C1 segment of cervical spinal cord (tissue), 14 donors: ENCODE measurements at regions not wholly inside any gene's neighbourhood (a gene's known extent, or its start where the extent isn't known, plus 50 kb on each side); places are given as distances from the start of the nearest gene placed in this dataset.
"Not testable (repeated sequence)": the region's sequence is repeated elsewhere in the genome, so short reads cannot be mapped to it uniquely, and the experiment has no call there.

Experiments
- DNase-seq, 14 donors: peaks; one replicate each; lab custom pipeline; 2025; lab: John Stamatoyannopoulos, UW

DNA sequence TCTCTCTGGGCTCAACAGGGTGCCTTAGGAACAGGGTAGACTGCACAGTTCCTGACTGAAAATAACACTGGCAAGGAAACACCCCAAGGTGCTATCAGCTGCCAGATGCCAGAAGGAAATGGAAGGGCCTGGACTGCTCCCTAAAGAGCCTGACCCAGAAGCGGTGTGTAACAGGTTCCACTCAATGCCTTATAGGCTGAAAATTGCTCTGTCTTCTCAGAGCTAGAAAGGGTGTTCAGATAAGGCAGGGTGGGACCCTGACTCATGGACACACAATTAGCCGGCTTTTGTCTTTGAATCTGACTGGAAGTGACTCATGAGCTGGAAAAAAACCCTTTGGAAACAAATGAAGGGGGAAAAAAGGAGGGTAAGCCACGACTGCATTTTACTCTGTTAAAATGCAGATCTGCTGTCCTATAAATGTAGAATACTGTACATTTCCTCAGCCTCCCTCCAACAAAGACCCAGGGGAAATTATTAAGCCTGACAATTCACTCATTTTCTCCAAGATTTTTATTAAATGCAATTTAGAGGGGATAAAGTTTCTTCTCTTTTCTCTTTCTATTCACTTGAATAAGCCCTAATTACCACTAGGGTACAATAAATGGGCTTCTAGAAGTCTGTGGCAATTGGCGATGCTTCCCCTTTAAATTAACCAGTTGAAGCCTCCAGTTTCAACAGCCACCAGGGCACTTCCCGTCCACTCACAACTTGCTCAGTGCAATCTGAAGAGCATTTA lies 160.2 kb upstream of the TBL1XR1 start:
- peak in 3 of 14 donors; percentile 40 to 73 (median 40) for DNase-seq

GRCh38 chr3:177358091-177358976 lies 161.1 kb upstream of the TBL1XR1 start:
- DNase-seq, result peak in 13 of 14 donors; percentile 14 to 80 (median 61)

GRCh38 chr3:177358977-177359592 lies 161.8 kb upstream of the TBL1XR1 start:
- peak in 5 of 14 donors; percentile 52 to 70 (median 63) for DNase-seq

GRCh38 chr3:177359593-177360357 lies 162.5 kb upstream of the TBL1XR1 start:
- peak; percentile 69 to 98 (median 93) for DNase-seq

- peak in 8 of 14 donors; percentile 22 to 52 (median 30) for DNase-seq
These were observed 164.0 kb upstream of the TBL1XR1 start for GRCh38 chr3:177361081-177361938.

DNA sequence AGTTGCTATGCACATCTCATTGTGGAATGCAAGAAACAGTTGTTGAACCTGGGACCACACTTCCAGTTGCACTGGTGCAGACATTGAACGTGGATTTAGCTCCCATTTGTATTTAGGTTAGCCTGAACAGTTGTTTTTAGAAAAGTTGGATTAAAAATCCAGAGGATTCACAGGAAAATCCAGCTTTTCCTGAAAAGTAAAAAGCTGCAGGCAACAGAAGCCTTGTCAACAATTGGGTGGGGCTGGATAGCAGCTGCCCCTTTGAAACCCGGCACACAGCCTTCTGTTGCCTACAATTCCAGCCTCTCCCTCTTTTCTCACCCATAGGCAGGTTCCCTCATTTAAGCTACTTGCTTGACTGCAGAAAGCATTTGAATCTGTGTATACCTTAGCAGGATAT lies 165.3 kb upstream of the TBL1XR1 start:
- DNase-seq, result peak in 1 of 14 donors; percentile 9

DNA sequence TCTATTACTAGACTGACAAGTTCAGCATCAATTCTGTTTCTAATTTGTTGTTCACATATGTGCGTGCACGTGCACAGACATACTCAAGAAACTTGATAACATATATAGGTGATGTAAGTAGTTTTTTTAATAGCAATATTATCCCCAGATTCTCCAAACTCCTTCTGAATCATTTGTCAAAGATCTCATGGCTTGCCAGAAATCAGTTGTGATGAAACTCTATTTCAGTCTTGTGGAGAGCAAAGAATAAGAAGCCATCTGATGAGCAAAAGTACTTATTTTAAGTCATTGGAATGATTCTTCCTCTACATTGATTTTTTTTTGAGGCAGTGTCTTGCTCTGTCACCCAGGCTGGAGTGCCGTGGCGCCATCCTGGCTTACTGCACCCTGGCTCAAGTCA lies 167.0 kb upstream of the TBL1XR1 start:
- no peak for DNase-seq

GRCh38 chr3:177365294-177365693 lies 168.0 kb upstream of the TBL1XR1 start:
- DNase-seq, result not testable (repeated sequence)

DNA sequence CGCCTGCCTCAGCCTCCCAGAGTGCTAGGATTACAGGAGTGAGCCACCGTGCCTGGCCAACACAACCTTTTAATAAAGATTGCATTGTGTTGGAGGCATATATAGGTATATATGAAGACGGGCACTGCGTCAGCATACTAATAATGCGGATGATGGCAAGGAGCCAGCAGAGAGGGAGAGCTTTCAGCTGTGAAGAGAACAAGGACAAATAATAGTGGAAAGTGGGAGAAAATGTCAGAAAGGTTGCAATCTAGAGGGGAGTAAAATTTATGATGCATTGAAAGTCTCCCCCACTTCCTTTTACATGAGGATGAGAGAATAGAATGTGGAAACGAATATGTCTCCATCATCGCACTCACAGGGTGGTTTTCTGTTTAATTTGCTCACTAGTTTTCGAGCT lies 170.5 kb upstream of the TBL1XR1 start:
- DNase-seq, result no peak

GRCh38 chr3:177370246-177370822 lies 173.1 kb upstream of the TBL1XR1 start:
- DNase-seq, result no peak

GRCh38 chr3:177371146-177371545 lies 173.9 kb upstream of the TBL1XR1 start:
- no peak for DNase-seq

GRCh38 chr3:177371888-177372287 lies 174.6 kb upstream of the TBL1XR1 start:
- no peak for DNase-seq

DNA sequence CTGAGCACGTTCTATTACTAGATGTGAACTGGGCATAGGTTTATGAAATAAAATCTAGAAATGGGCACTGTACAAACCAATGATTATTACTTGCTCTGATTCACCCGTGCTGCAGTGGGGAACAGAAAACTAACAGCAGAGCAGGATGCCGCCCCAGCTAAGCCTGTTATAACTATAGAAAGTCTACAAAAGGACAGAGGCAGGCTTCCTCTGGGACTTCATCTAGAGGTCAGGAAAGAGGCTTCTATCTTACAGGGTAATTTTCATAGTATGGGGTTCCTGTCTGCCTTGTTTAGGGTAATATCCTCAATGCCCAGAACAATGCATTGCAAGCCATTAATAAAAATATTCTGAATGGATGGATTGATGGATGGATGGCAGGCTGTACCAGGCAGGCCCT lies 177.0 kb upstream of the TBL1XR1 start:
- DNase-seq, result no peak

DNA sequence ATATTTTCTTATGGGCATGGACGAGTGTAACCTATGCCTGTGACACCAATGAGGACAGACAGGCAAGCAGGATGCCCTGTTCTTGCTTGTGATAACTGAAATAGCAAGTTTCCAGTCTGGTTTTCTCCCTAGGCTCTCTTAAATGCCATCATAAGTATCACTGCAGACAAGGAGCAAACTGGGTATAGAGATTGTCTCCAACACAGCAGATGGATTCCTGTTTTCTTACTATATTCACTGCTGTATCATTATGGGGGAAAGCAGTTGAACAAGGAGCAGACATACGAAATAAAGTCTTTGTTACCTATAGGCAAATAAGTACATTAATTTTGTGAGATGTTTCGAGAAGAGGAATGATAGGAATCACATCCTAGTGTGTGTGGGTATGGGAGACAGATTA lies 178.0 kb upstream of the TBL1XR1 start:
- DNase-seq, result no peak

- DNase-seq, result no peak
These were observed 179.9 kb upstream of the TBL1XR1 start for GRCh38 chr3:177377166-177377565.

DNA sequence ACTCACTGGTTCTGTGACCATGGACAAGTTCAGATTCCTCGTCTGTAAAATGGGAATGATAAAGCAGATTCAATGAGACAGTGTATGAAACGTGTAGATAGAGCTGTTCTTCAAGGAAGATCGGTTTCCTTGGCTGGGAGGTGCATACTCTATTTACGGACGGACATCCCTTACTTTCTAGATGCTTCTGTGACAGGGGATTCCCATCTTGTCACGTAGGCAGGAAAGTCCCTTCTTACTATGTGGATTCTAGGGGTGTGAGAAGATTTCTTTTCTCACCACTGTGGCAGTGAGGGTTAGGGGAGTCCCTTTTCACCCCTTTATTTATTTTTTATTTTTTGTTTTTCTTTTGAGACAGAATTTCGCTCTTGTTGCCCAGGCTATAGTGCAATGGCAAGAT lies 180.9 kb upstream of the TBL1XR1 start:
- DNase-seq, result no peak

DNA sequence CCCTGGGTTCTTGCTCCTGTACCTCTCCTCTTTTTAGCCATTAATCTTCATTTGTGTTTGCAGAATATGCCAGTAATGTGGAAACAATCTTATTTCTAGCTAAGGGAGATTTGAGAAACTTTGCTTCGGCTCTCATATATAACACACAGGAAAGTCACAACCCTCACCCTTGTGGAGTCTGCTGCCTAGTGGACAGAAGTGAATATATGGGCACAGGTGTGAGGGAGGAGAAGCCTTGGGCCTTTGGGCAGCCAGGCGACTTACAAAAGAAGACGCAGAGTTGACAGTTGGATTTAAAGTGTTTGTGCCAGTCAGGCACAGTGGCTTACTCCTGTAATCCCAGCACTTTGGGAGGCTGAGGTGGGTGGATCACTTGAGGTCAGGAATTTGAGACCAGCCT lies 181.8 kb upstream of the TBL1XR1 start:
- DNase-seq, result no peak

DNA sequence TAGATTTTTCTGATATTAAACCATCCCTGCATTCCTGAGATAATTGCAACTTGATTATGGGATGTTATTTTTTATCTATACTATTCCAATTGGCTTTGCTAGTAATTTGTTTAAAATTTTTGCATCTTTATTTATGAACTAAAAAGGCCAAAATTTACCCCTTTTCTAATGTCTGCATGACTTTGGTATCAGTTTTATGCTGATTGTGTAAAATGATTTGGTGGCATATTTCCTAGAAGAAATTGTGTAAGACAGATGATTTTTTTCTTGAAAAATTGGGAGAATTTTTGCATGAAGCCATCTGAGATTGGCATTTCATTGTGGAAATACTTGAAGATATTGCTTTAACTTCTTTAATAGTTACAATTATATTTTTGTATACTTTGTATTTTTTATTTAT lies 183.8 kb upstream of the TBL1XR1 start:
- DNase-seq, result no peak

- no peak for DNase-seq
These were observed 185.7 kb upstream of the TBL1XR1 start for GRCh38 chr3:177382944-177383343.

GRCh38 chr3:177385186-177385585 lies 187.9 kb upstream of the TBL1XR1 start:
- DNase-seq, result no peak
